GM23248 (cell line): ENCODE measurements at regions not wholly inside any gene's neighbourhood (a gene's known extent, or its start where the extent isn't known, plus 50 kb on each side); places are given as distances from the start of the nearest gene placed in this dataset.

Source experiments
- DNase-seq: peaks from one replicate; pipeline ENCODE4 v3.0.0-alpha.2; 2015
- H2AFZ ChIP-seq: fragments of 200-600 bp; sonication (generic); 2 replicates; pipeline ENCODE4 v1.6.1; 2016; ENCODE audit warnings: antibody characterized with exemption
- H3F3A ChIP-seq: fragments of 200-600 bp; sonication (generic); 2 replicates; pipeline ENCODE4 v1.6.1; 2016; ENCODE audit warnings: mild to moderate bottlenecking, antibody characterized with exemption, mixed run types; ENCODE audit not compliant: insufficient read depth
- H3K27ac ChIP-seq: fragments of 200-600 bp; sonication (generic); 2 replicates; pipeline ENCODE4 v1.5.1; 2016; ENCODE audit warnings: mild to moderate bottlenecking
- H3K27me3 ChIP-seq: fragments of 200-600 bp; sonication (generic); replicated peaks from 2 replicates; pipeline ENCODE4 v1.6.1; 2016; ENCODE audit warnings: mild to moderate bottlenecking; ENCODE audit not compliant: insufficient read depth
- H3K36me3 ChIP-seq: fragments of 200-600 bp; sonication (generic); 2 replicates; pipeline ENCODE4 v1.6.1; 2016; ENCODE audit warnings: low read depth, mild to moderate bottlenecking
- H3K4me1 ChIP-seq: fragments of 200-600 bp; sonication (generic); 2 replicates; pipeline ENCODE4 v1.6.1; 2016; ENCODE audit warnings: mild to moderate bottlenecking; ENCODE audit not compliant: insufficient read depth
- H3K4me2 ChIP-seq: fragments of 200-600 bp; sonication (generic); one replicate; pipeline ENCODE4 v1.6.1; 2016; ENCODE audit warnings: mild to moderate bottlenecking; ENCODE audit not compliant: unreplicated experiment
- H3K4me3 ChIP-seq: fragments of 200-600 bp; sonication (generic); 2 replicates; pipeline ENCODE4 v1.5.1; 2016; ENCODE audit warnings: mild to moderate bottlenecking
- H3K79me2 ChIP-seq: fragments of 200-600 bp; sonication (generic); 2 replicates; pipeline ENCODE4 v1.6.1; 2016; ENCODE audit warnings: mild to moderate bottlenecking; ENCODE audit not compliant: insufficient read depth
- H3K9ac ChIP-seq: fragments of 200-600 bp; sonication (generic); 2 replicates; pipeline ENCODE4 v1.6.1; 2016; ENCODE audit warnings: mild to moderate bottlenecking
- H3K9me2 ChIP-seq: fragments of 200-600 bp; sonication (generic); 2 replicates; pipeline ENCODE4 v1.6.1; 2016; ENCODE audit warnings: mixed run types, mild to moderate bottlenecking, moderate library complexity; ENCODE audit not compliant: insufficient read depth
- H3K9me3 ChIP-seq: fragments of 200-600 bp; sonication (generic); one replicate; pipeline ENCODE4 v1.6.1; 2017; ENCODE audit warnings: low read depth
- H4K20me1 ChIP-seq: fragments of 200-600 bp; sonication (generic); 2 replicates; pipeline ENCODE4 v1.6.0; 2016; ENCODE audit not compliant: insufficient read depth
- EZH2 ChIP-seq: fragments of 200-600 bp; sonication (generic); IDR thresholded peaks from 2 replicates; pipeline ENCODE4 v1.6.1; 2018; ENCODE audit warnings: antibody characterized with exemption, mild to moderate bottlenecking; ENCODE audit not compliant: insufficient read depth, poor library complexity, severe bottlenecking
- EZH2phosphoT487 ChIP-seq: fragments of 200-600 bp; sonication (generic); IDR thresholded peaks from 2 replicates; pipeline ENCODE4 v1.6.1; 2018; ENCODE audit warnings: antibody characterized with exemption, moderate library complexity, mild to moderate bottlenecking, low read depth; ENCODE audit not compliant: insufficient read depth
- WGBS, 2 experiments: methylation state at CpG; one replicate each; pipeline ENCODE4 v1.1.6; 2015 to 2017; ENCODE audit warnings: low lambda C conversion rate in 2 of 2, low coverage in 1 of 2; ENCODE audit errors: missing lambda C conversion rate in 2 of 2; 5-methylcytosine and 5-hydroxymethylcytosine counted together
- in situ Hi-C: fragments of 300-500 bp; cut with MboI; formaldehyde crosslinking; loops from 2 replicates; pipeline ENCODE4 v1.15.0; 2020

- in situ Hi-C loops: no loop called here
- Histone ChIP-seq H3K79me2 (no peaks in the 10 kb centered on the region), H2AFZ (no peak overlapping the region), H3K9me2 (no peaks in the 10 kb centered on the region), H3F3A (no peaks in the 10 kb centered on the region), H3K4me3 (no peak overlapping the region), H3K27ac (no peak overlapping the region), H3K9me3 (no peaks in the 10 kb centered on the region), H3K27me3 (no peaks in the 10 kb centered on the region), H4K20me1 (no peaks in the 10 kb centered on the region), H3K4me2 (no peak overlapping the region), H3K36me3 (no peaks in the 10 kb centered on the region), H3K4me1 (no peaks in the 10 kb centered on the region), H3K9ac (no peak overlapping the region)
- no peak for DNase-seq
- WGBS, 2 experiments: 21 to 23% methylated on average over 1 of the region's 1 CpG
- no peak for TF ChIP-seq EZH2phosphoT487
- TF ChIP-seq EZH2: no peak
Observed at GRCh38 chr3:96209699-96210098, 604.7 kb upstream of the EPHA6 start.

- WGBS, 2 experiments: 54 to 72% methylated on average over 3 of the region's 3 CpGs
- H3K36me3 ChIP-seq: no peaks in the 10 kb centered on the region
- H3K9me2 ChIP-seq: no peaks in the 10 kb centered on the region
- H3K79me2 ChIP-seq: no peaks in the 10 kb centered on the region
- no peak for DNase-seq
- H3K4me2 ChIP-seq: no peak overlapping the region
- no peak overlapping the region for H2AFZ ChIP-seq
- H3K4me1 ChIP-seq: no peaks in the 10 kb centered on the region
- no peaks in the 10 kb centered on the region for H3K9me3 ChIP-seq
- in situ Hi-C loops: no loop called here
- no peak overlapping the region for H3K27ac ChIP-seq
- H3K4me3 ChIP-seq: no peak overlapping the region
- no peak for TF ChIP-seq EZH2phosphoT487
- TF ChIP-seq EZH2: no peak
- no peaks in the 10 kb centered on the region for H3F3A ChIP-seq
- no peaks in the 10 kb centered on the region for H4K20me1 ChIP-seq
- H3K27me3 ChIP-seq: no peaks in the 10 kb centered on the region
- no peak overlapping the region for H3K9ac ChIP-seq
Observed at GRCh38 chr3:96213393-96213792, 601.0 kb upstream of the EPHA6 start.

- Histone ChIP-seq H3K27ac (no peak overlapping the region), H3K9me2 (no peaks in the 10 kb centered on the region), H3K4me2 (no peak overlapping the region), H4K20me1 (no peaks in the 10 kb centered on the region), H2AFZ (no peak overlapping the region), H3K4me1 (no peaks in the 10 kb centered on the region), H3K4me3 (no peak overlapping the region), H3K9me3 (no peaks in the 10 kb centered on the region), H3K36me3 (no peaks in the 10 kb centered on the region), H3K27me3 (no peaks in the 10 kb centered on the region), H3F3A (no peaks in the 10 kb centered on the region), H3K79me2 (no peaks in the 10 kb centered on the region), H3K9ac (no peak overlapping the region)
- TF ChIP-seq EZH2phosphoT487 (no peak), EZH2 (no peak)
- in situ Hi-C loops: no loop called here
- no peak for DNase-seq
Observed at GRCh38 chr3:96214941-96215340, 599.5 kb upstream of the EPHA6 start.

GRCh38 chr3:96225494-96225893, 588.9 kb upstream of the EPHA6 start:
- in situ Hi-C loops: no loop called here
- TF ChIP-seq EZH2 (no peak), EZH2phosphoT487 (no peak)
- no peak overlapping the region for H3K4me3 ChIP-seq
- WGBS, 2 experiments: 22 to 31% methylated on average over 5 of the region's 5 CpGs
- H3K36me3 ChIP-seq: no peaks in the 10 kb centered on the region
- H3K9me2 ChIP-seq: no peaks in the 10 kb centered on the region
- no peaks in the 10 kb centered on the region for H3K79me2 ChIP-seq
- no peak overlapping the region for H3K4me2 ChIP-seq
- H3K27me3 ChIP-seq: no peaks in the 10 kb centered on the region
- H3K27ac ChIP-seq: no peak overlapping the region
- H3K9ac ChIP-seq: no peak overlapping the region
- DNase-seq: no peak
- H2AFZ ChIP-seq: no peak overlapping the region
- no peaks in the 10 kb centered on the region for H4K20me1 ChIP-seq
- no peaks in the 10 kb centered on the region for H3F3A ChIP-seq
- no peaks in the 10 kb centered on the region for H3K4me1 ChIP-seq
- peaks cover 6% of the 10 kb centered on the region for H3K9me3 ChIP-seq

- Histone ChIP-seq H2AFZ (no peak overlapping the region), H3K27ac (no peak overlapping the region), H3K4me2 (no peak overlapping the region), H3K36me3 (no peaks in the 10 kb centered on the region), H3K4me3 (no peak overlapping the region), H3F3A (no peaks in the 10 kb centered on the region), H3K79me2 (no peaks in the 10 kb centered on the region), H3K9ac (no peak overlapping the region), H4K20me1 (no peaks in the 10 kb centered on the region), H3K4me1 (no peaks in the 10 kb centered on the region), H3K9me3 (peaks cover 3% of the 10 kb centered on the region), H3K27me3 (no peaks in the 10 kb centered on the region), H3K9me2 (no peaks in the 10 kb centered on the region)
- no peak for DNase-seq
- TF ChIP-seq EZH2: no peak
- TF ChIP-seq EZH2phosphoT487: no peak
- 10 to 20% methylated on average over 1 of the region's 1 CpG for WGBS, 2 experiments
- in situ Hi-C loops: no loop called here
Observed at GRCh38 chr3:96233679-96234078, 580.7 kb upstream of the EPHA6 start.
